Left ventricle myocardium inferior (tissue), 1 donor: ENCODE measurements at regions not wholly inside any gene's neighbourhood (a gene's known extent, or its start where the extent isn't known, plus 50 kb on each side); places are given as distances from the start of the nearest gene placed in this dataset.

Source experiments
- DNase-seq: peaks from one replicate; pipeline ENCODE4 v3.0.0-alpha.2; 2020
- H3K27ac ChIP-seq: fragments of 200-600 bp; replicated peaks from 2 replicates; pipeline ENCODE4 v1.8.0; 2021
- H3K27me3 ChIP-seq: fragments of 200-600 bp; 2 replicates; pipeline ENCODE4 v1.8.0; 2021; ENCODE audit warnings: low read depth
- H3K36me3 ChIP-seq: fragments of 200-600 bp; 2 replicates; pipeline ENCODE4 v1.8.0; 2021
- H3K4me1 ChIP-seq: fragments of 200-600 bp; 2 replicates; pipeline ENCODE4 v1.8.0; 2021
- H3K4me3 ChIP-seq: fragments of 200-600 bp; 2 replicates; pipeline ENCODE4 v1.8.0; 2021; ENCODE audit warnings: mild to moderate bottlenecking, moderate library complexity
- H3K9me3 ChIP-seq: fragments of 200-600 bp; replicated peaks from 2 replicates; pipeline ENCODE4 v1.8.0; 2021
- CTCF ChIP-seq: fragments of 200-600 bp; IDR thresholded peaks from 2 replicates; pipeline ENCODE4 v1.8.0; 2021; ENCODE audit warnings: antibody characterized with exemption, mild to moderate bottlenecking, borderline replicate concordance
- intact Hi-C: fragments of 100-400 bp; cut with micrococcal nuclease; formaldehyde crosslinking; loops from one replicate; pipeline ENCODE4 v1.11.0; 2022
- donor health status: DM: no; HTN: yes; CAD: no; lungs with severe emphysema.

- no peak overlapping the region for H3K4me3 ChIP-seq
- intact Hi-C loops: no loop called here
- no peaks in the 10 kb centered on the region for H3K9me3 ChIP-seq
- H3K27ac ChIP-seq: no peak overlapping the region
- H3K36me3 ChIP-seq: no peaks in the 10 kb centered on the region
- DNase-seq: no peak
- H3K4me1 ChIP-seq: no peaks in the 10 kb centered on the region
- no peaks in the 10 kb centered on the region for H3K27me3 ChIP-seq
- no peak for TF ChIP-seq CTCF
Measured at GRCh38 chr14:98391061-98391460, 880.9 kb downstream of the BCL11B start.

- intact Hi-C loops: no loop called here
- no peak overlapping the region for H3K4me3 ChIP-seq
- no peaks in the 10 kb centered on the region for H3K4me1 ChIP-seq
- no peak for TF ChIP-seq CTCF
- H3K36me3 ChIP-seq: no peaks in the 10 kb centered on the region
- DNase-seq: no peak
- H3K27me3 ChIP-seq: no peaks in the 10 kb centered on the region
- H3K27ac ChIP-seq: no peak overlapping the region
- no peaks in the 10 kb centered on the region for H3K9me3 ChIP-seq
Measured at GRCh38 chr14:98393527-98393926, 878.5 kb downstream of the BCL11B start.

GRCh38 chr14:98404811-98405210, 867.2 kb downstream of the BCL11B start:
- intact Hi-C loops: no loop called here
- TF ChIP-seq CTCF: no peak
- no peak overlapping the region for H3K27ac ChIP-seq
- DNase-seq: no peak
- H3K4me1 ChIP-seq: no peaks in the 10 kb centered on the region
- no peaks in the 10 kb centered on the region for H3K9me3 ChIP-seq
- peaks cover 12% of the 10 kb centered on the region for H3K27me3 ChIP-seq
- no peaks in the 10 kb centered on the region for H3K36me3 ChIP-seq
- no peak overlapping the region for H3K4me3 ChIP-seq

- intact Hi-C loops: no loop called here
Measured at GRCh38 chr14:98408024-98408555, 863.9 kb downstream of the BCL11B start.

GRCh38 chr14:98408713-98409112, 863.3 kb downstream of the BCL11B start:
- H3K4me1 ChIP-seq: no peaks in the 10 kb centered on the region
- intact Hi-C loops: no loop called here
- DNase-seq: no peak
- H3K4me3 ChIP-seq: no peak overlapping the region
- no peaks in the 10 kb centered on the region for H3K36me3 ChIP-seq
- TF ChIP-seq CTCF: no peak
- no peak overlapping the region for H3K27ac ChIP-seq
- peaks cover 8% of the 10 kb centered on the region for H3K27me3 ChIP-seq
- no peaks in the 10 kb centered on the region for H3K9me3 ChIP-seq

More at GRCh38 chr14:98408024-98408555, 863.9 kb downstream of the BCL11B start:
- DNase-seq: no peak
- Histone ChIP-seq H3K9me3 (no peaks in the 10 kb centered on the region), H3K27me3 (peaks cover 8% of the 10 kb centered on the region), H3K36me3 (no peaks in the 10 kb centered on the region), H3K4me1 (no peaks in the 10 kb centered on the region), H3K27ac (no peak overlapping the region), H3K4me3 (no peak overlapping the region)
- TF ChIP-seq CTCF: no peak

- Histone ChIP-seq H3K9me3 (no peaks in the 10 kb centered on the region), H3K4me3 (no peak overlapping the region), H3K27ac (no peak overlapping the region), H3K36me3 (no peaks in the 10 kb centered on the region), H3K27me3 (peaks cover 2% of the 10 kb centered on the region), H3K4me1 (no peaks in the 10 kb centered on the region)
- intact Hi-C loops: no loop called here
- TF ChIP-seq CTCF: no peak
- DNase-seq: no peak
Measured at GRCh38 chr14:98411154-98411553, 860.8 kb downstream of the BCL11B start.
